C4-2B (cell line): ENCODE measurements at regions not wholly inside any gene's neighbourhood (a gene's known extent, or its start where the extent isn't known, plus 50 kb on each side); places are given as distances from the start of the nearest gene placed in this dataset.
A peak's percentile ranks its signal among the peaks of the same experiment; 100 is the strongest.

Source experiments
- H3K27ac ChIP-seq: fragments of 450-650 bp; 2 replicates; pipeline ENCODE4 v1.5.1; 2017
- ZFX ChIP-seq: fragments of 450-650 bp; IDR thresholded peaks from 2 replicates; pipeline ENCODE4 v1.6.1; 2017
- TF ChIP-seq, protein P1 (sequence below): fragments of 450-650 bp; conservative IDR thresholded peaks from 2 replicates; pipeline ENCODE4 v1.5.1; 2017; ENCODE audit warnings: mild to moderate bottlenecking

DNA sequence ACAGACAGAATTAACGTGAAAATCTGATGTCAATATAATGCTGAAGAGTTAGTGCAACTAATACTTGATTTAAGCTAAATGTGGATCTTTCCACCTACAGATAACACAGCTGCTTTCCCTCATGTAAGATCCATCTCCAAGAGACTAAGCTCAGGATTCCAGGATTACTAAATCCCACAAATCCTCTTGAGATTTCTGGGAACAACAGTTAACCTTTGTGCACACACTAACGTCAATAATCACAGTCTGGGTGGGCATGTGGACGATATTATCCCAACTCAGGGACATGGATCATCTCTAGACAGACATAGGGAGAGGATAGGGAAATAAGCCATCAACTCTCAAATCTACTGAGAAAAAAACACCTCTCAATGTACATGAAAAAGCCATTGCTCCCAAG, 432.6 kb downstream of the SATB2 start:
- H3K27ac ChIP-seq: no peak overlapping the region
- no peak for TF ChIP-seq ZFX
- TF ChIP-seq, protein P1, sequence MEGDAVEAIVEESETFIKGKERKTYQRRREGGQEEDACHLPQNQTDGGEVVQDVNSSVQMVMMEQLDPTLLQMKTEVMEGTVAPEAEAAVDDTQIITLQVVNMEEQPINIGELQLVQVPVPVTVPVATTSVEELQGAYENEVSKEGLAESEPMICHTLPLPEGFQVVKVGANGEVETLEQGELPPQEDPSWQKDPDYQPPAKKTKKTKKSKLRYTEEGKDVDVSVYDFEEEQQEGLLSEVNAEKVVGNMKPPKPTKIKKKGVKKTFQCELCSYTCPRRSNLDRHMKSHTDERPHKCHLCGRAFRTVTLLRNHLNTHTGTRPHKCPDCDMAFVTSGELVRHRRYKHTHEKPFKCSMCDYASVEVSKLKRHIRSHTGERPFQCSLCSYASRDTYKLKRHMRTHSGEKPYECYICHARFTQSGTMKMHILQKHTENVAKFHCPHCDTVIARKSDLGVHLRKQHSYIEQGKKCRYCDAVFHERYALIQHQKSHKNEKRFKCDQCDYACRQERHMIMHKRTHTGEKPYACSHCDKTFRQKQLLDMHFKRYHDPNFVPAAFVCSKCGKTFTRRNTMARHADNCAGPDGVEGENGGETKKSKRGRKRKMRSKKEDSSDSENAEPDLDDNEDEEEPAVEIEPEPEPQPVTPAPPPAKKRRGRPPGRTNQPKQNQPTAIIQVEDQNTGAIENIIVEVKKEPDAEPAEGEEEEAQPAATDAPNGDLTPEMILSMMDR: no peak

DNA sequence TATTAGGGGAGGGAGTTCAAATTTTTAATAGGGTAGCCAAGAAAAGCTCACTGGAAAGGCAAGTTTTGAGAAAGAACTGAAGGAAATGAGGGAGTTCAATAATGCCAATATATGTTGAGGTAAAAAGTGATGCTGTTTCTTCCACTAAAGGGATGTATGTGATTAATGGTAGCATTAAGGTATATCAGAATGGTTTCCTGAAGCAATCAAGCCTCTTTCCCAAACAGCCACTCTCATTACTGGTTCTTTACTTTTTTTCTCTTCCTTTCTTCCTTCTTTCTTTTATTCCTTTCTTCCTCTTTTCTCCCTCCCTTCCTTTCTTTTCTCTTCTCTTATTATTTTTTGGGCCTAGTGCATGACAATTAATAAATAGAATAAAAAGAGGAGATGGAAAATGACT, 433.5 kb downstream of the SATB2 start:
- TF ChIP-seq, protein P1: no peak
- no peak for TF ChIP-seq ZFX
- H3K27ac ChIP-seq: no peak overlapping the region

DNA sequence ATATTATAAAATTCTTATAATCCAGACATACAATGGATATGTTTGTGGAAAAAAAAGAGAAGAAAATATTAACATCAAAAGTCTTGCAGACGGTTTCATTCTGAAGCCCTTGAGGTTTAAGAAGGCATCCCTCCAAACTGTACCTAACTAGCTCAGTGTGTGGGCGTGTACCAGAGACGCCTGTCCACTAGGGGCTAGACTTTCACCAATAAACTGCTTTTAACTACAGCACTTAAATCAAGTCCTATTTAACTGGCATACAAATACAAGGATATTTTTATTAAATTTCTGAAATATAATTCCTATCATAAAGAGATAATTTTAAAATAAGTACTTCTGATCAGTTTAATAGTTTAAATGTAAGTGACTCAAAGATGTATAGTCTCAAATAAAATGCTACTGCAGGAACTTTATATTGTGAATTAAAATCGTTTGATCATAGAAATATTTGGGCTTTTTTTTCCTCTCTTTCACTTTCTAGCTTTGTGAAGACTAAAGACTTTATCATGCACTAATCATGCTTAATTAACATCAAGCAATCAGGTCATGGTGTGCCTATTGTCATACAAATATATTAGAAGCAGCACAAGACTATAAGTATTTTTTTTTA, 437.7 kb downstream of the SATB2 start:
- TF ChIP-seq ZFX: no peak
- TF ChIP-seq, protein P1: peak; percentile 39
- no peak overlapping the region for H3K27ac ChIP-seq

GRCh38 chr2:199018826-199019225, 438.9 kb downstream of the SATB2 start:
- TF ChIP-seq ZFX: no peak
- TF ChIP-seq, protein P1: no peak
- H3K27ac ChIP-seq: no peak overlapping the region

DNA sequence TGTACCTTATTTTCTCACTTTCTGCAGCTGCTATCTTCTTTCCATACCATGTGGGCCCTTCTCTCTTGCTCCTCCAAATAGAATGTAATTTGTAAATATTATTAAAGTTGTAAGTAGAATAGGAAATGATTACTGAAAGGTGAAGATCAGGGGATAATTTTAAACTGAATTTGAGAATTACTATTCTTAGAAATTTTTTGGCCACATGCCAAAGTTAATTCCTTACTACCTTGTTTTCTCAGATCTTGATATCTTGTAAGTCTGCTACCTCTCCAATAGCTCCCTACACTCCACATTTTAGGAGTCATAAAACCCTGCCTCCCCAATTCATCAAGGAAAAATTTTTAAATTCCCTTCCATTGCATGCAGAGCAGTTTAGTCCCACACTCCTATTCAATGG, 442.7 kb downstream of the SATB2 start:
- TF ChIP-seq ZFX: no peak
- TF ChIP-seq, protein P1: no peak
- no peak overlapping the region for H3K27ac ChIP-seq

GRCh38 chr2:199014226-199014625, 443.5 kb downstream of the SATB2 start:
- no peak overlapping the region for H3K27ac ChIP-seq
- no peak for TF ChIP-seq ZFX

- no peak for TF ChIP-seq ZFX
These were observed 445.8 kb downstream of the SATB2 start for GRCh38 chr2:199011908-199012307.

DNA sequence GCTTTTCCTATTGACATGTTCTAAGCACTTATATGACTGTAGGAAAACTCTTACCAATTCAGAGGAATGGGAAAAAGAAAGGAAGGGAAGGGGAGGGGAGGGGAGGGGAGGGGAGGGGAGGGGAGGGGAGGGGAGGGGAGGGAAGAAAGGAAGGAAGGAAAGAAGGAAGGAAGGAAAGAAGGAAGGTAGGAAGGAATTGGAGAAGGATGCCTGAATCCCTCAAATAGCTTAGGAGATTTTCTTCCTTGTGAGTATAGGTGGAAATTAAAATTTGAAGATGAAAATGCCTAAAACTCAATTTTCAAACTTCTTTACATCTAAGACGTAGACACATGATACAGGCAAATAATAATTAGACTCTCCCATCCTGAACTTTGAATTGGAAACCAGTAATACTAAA, 463.1 kb downstream of the SATB2 start:
- TF ChIP-seq ZFX: no peak
- TF ChIP-seq, protein P1: no peak

More at GRCh38 chr2:199011908-199012307, 445.8 kb downstream of the SATB2 start:
- H3K27ac ChIP-seq: no peak overlapping the region

More for the DNA sequence above, 463.1 kb downstream of the SATB2 start:
- no peak overlapping the region for H3K27ac ChIP-seq
